NCI-H345 treated with DMSO at 0.1 percent for 48 hours (cell line): ENCODE measurements at regions not wholly inside any gene's neighbourhood (a gene's known extent, or its start where the extent isn't known, plus 50 kb on each side); places are given as distances from the start of the nearest gene placed in this dataset.

Experiments
- DNase-seq: peaks from one replicate; lab custom pipeline; 2025; ENCODE audit not compliant: unreplicated experiment; lab: John Stamatoyannopoulos, UW

DNA sequence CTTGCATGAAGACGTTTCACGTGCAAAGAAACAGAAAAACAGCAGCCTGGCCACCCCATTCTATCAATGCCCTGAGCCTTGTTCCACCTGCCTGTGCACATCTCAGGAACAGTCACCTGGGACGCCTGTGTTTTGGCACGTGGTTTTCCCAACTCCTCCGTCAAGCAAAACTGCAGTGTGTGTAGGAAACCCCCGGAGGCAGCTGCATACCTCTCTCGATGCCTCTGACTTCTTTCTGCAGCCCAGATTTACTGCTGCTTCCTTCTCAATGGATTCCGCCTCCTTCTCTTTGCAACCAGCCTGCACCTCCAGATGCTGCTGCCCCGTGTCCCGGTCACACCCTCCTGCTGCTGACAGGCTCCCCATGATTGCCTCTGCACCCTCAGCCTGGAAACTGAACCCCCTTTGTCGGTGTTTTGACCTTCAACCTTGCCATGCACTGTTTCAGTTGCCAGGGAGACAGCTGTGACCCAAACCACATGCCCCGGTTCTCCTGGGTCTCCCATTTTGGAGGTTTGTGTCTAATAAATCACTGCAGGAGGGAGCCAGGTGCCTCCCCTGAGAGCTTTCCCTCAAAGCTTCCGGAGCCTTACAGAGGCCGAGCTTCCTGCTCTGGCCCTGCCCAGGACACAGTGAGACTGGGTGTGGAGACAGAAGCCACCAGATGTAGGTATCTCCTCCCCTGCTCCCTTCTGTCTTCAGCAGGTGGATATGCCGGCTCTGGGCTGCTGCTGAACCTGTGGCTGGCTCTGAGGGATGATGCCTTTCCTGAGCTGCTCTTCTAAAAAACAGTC is 395.5 kb upstream of the IRX1 start:
- no peak for DNase-seq

DNA sequence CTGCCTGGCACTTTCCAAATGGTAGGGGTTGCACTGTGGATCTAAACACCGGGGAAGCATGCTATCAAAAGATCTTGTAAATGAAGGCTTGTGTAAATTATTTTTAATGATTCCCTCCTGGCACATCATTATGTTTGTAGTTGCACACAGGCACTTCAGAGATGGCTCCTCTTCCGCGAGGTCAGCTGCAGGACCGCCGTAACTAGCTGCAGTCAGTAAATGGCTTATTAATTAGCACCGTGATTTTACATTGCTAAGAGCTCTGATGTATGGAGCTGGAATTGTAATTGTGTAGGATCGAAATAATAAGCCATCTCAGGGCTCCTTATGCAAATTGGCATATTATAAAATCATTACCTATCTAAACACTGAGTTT is 397.6 kb upstream of the IRX1 start:
- DNase-seq: peak; percentile 8

DNA sequence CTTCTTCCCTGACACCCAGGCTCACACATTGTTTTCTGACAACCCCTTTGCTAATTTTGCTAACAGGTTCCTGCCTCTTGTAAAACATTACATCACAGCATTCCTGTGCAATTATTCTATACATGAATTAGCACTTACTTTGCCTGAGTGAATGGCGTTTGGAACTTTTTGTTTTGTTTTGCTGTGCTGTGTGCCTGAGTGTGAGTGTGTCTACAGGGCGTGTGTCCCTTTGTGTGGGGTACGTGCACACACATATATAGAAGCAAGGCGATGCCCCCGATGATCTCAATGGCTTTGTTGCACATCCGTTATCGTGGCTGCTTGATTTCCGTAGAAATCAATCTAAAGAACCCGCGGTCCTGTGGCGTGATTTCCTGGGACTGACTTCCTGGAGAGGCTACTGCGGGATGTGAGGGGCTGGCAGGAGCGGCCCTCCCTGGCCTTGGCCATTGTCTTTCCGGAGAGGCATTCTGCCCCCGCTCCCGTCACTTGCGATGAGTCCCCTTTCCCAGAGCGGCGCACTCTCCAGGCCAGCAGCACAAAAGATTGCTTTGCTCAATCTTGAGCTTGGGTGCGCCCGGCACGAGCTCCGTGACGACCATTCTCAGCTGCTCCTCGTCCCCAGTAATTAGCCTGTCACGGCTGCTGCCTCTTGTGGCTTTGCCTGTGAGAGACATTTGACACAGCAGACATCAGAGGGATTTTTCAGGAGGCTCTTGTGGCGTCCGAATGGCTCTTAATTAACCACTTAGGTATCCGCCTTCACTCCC is 398.1 kb upstream of the IRX1 start:
- DNase-seq: peak; percentile 17

DNA sequence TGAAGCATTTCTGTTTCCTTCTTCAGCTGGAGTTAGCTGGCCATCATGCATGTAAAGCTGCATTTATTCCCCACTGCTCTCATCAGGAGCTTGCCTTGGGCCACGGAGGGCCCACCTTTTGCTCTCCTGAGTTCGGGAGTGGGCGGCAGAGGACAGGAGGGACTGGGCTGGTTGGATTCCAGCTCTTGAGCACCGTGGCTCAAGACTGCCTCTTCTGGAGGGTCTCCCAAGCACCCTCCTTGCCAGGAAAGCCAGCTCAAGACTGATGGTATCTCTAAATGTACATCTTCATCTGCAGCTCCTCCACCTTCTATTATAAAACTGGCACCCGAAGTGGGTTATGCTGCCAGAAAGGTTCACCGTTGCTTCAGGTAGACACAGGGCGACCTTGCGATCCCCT is 399.6 kb upstream of the IRX1 start:
- DNase-seq: no peak

DNA sequence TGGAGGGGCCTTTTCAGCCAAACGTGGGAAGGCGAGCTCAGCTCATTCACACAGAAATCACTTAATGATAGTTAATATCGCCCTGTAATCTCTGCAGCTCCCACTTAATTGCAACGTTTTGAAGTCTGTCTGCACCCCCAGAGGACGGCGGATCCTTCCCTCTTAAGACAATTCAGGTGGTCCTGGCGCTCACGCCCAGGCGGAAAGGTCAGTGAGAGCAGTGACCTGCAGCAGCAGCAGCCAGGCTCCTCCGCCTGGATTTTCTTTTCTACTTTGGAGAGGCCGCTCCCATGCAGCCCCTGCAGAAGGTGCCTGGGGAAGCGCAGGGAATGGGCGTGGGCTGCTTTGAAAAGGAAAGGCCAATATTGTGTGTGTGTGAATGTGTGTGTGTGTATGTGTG is 400.9 kb upstream of the IRX1 start:
- no peak for DNase-seq

DNA sequence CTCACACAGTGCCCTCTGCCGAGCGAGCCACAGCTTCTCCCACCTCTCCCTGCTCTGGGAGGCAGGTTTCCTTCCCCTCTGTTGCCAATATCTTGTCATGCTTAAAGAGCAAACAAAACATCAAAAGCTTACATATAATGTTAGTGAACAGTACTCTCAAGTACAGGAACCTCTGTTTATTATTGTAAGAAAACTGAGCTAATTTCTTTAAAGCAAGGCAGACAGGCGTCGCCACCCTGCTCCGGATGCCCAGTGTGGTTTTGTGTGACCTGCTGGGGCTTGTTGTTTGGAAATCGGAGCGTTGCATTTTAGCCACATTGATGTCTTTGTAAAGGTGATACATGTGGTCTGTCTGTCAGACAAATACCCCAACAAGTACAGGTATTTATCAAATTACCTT is 401.4 kb upstream of the IRX1 start:
- no peak for DNase-seq

DNA sequence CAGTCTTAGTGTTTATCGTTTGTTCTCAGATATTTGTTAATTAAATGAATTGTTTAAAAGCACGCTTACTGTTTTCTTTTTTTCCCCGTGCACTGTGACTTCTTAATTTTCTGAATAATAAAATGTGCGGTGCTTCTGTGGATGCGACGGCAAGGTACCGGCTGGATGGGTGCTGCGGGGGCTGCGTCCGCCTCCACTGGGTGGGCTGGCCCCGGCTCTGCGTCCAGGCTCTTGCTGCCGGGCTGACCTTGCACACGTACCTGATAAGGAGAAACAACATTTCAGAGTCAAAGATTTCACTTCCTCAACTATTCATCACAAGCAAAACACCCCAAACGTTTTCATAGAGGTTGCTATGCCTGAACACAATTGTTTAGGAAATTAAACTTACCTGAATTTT is 404.0 kb upstream of the IRX1 start:
- DNase-seq: no peak

DNA sequence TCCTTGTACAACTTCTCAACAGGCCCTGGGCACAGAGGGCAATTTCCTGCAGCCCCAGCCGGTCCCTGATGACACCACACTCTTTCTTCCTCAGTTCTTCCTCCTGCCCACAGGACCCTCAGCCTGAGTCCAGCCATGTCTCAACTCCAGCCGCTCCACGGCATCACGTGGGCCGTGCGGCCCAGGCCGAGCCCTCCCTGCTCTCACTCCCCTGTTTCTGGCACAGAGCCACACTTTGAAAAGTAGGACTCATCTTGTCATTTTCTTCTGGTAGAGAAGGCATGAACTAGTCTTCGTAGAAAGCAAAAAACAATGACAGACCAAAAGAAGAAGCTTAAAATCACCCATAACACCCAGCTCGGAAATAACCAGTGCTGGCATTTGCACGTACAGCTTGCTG is 404.7 kb upstream of the IRX1 start:
- no peak for DNase-seq

DNA sequence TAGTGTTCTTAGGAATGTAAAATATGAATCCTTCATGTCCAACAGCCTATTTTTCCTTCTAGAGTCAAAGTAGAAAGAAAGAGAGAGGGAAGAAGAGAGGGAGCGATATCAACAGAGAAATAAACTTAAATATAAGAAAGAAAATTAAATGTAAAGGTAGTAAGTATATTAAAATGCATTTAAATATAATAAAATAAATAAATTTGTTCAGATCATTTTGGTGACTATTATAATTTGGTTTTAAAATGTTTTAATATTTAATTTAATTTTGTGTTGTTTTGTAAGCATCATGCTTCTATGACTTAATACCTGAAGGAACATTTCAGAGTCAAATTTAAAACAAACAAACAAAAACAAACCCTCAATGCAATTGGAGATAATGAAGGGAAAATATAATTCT is 405.2 kb upstream of the IRX1 start:
- DNase-seq: no peak

DNA sequence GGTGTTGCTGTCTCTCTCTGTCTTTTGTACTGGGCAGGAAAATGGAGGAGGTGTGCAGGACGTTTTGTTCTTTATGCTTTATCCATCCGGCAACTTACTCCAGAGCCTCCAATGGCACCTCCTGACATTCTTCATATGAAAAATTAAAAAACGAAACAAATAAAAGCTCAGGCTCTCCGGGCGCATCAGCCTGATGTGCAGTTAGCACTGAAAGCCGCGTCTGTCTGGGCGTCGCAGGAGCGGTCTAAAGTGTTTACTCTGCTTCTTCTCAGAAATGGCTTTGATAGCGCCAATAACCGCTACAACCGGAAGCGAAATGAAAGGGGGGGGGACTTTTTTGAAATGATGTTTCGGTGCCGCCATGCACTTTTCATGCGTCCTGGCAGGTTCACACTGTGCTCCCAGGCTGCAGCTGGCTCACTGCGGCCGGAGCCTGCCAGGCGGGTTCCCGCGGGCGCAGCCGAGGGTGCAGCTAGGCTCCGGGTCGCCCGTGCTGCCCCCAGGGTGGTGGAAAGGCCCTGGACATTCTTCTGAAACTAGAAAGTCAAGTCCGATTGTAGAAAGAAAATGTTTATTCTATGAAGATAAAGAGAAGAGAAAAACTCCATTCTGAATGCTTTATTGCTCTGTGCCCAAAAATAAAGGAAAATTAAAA is 407.7 kb upstream of the IRX1 start:
- DNase-seq: peak; percentile 35

DNA sequence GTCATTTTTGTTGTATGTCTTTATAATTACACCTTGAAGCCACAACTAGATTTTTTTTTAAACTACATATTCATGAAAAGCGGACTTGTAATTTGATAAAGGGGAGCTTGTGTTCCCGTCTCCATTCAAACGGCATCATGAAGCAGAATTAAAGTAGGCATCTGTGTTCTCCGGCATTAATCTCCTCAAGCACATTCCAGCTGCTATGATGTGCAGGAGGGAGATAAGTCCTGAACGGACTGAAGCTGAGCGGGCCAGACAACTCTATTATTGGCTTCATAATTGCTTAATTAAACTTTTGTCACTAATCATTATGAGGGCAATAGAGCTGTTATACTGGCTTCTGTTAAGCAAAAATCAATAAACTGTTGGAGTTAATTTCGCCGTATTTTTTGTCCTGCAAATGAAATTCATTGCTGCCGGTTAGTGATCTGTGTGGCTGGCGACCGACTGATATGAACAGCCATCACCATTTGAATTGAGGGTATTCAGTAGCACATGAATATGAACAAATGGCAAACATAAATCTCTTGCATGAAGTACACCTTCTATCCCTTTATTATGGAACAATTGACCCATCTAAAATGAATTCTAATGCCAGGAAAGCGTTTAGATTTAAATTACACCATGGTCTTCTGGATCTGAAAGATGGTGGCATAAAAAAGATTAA is 408.8 kb upstream of the IRX1 start:
- DNase-seq: no peak

DNA sequence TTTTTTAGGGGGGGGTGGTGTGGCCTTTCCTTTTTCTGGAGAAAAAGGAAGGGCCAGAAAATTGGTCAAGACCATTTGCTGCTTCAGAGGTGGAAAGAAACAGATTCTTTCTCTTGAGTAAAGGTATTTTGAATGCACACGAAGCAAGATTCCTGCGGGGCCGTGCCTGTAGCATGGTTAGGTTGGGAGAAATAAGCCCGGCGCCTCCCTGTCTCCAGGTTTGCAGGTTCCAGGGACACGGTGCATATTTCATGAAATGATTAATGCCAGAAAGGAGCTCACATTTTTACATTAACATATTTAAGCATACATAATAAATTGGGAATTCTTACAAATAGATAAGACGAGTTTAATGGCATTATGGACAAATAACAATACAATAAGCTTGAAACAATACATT is 409.5 kb upstream of the IRX1 start:
- no peak for DNase-seq

DNA sequence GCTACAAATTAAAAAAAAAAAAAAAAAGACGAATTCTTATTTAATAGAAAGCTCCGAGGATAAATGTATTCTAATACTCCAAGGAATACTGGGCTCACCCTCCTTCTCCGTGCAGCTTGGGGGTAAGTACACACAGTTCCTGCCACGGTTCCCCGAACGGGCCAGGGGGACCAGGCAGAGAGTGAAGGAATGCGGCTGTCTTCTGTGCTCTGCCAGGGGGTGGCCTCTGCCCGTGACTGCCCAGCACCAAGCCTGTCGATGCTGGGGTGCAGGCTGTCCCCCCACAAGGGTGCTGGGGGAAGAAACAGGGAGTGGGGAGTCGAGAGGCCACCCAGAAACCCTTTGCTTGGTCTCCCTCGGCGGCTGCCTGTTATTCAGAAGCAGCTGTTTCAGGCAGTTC is 410.1 kb upstream of the IRX1 start:
- DNase-seq: no peak

DNA sequence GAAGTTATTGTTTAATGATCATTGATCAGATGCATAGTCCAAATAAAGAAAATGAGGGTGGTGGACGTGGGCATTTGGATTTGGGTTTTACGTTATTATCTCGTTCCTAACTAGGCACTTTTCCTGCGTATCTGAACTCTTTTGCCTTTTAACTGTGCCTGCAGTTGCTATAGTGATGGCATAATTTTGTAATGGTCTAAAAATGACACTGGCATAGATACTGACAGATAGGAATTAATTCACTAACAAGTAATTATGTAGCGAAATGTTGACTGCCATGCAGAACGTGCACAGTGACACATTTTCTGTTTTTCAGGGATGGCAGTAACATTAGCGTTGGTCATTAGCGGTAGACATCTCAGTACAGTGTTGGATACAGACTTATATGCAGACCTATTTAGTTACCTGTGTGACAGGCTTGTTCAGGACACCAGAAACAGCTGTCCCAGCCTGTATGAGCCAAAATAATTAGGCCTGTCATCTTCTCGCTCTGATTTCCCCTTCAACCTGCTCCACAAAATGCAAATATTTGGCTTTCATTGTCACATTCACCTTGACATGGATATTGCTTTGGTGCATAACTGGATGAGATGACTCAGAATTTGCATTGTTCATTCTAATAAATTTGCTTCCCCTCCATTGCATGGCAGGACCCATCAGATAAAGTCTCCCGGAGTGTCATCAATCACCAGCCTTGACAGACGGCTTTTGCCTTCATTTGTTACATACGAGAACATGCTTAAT is 413.3 kb upstream of the IRX1 start:
- DNase-seq: no peak

DNA sequence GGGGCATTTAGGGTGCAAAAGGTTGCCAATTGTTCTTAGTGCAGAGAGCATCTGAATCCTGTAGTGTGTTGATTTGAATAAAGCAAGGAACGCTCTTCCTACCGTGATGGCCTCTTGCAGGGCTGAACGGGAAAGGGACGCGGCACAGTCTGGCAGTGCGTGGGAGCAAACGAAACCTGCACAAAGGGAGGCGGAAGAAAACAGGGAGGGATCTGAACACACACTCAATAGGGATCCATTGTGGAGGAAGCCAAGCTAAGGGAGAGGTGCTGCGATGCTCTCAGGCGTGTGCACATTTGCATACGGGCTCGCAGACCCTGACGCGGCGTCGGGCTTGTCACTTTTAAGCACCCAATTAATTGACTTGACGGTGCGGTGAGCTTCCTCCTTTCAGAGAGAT is 414.0 kb upstream of the IRX1 start:
- DNase-seq: no peak

DNA sequence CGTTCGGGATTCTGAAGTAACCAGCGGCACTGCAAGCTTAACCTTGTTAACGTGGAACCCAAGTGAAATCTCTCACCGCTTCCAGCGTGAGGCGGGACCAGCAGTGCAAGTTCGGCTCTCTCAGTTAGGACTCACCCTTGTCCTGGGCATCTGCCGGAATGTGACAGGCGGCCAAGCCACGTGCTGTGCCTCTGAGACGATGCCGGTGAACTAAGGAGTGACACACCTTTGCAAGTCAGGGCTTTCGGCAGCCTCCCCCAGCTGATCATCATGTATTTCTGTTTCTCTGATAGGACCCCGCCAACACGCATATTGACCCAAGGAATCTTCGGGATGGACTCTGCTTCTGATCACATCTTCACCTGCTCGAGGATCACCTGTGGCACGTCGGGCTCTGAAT is 415.0 kb upstream of the IRX1 start:
- no peak for DNase-seq

DNA sequence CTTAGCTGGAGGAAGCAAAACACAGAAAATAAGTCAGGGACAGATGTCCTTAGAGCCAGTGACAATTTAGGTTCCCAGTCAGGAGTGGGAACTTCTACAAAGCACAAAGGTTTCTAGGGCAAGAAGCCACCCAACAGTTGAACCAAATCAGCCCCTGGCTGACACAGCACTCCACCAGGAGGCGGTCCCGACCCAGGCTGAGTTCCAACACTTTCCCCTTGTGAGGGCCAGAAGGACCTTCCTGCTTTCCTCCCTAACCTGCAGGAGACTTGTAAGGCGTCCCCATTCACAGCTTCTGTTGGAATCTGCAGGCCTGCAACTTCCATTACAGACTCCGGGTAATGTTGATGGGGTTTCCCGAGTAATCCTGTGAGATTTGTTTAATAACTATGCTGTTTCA is 416.4 kb upstream of the IRX1 start:
- DNase-seq: no peak

DNA sequence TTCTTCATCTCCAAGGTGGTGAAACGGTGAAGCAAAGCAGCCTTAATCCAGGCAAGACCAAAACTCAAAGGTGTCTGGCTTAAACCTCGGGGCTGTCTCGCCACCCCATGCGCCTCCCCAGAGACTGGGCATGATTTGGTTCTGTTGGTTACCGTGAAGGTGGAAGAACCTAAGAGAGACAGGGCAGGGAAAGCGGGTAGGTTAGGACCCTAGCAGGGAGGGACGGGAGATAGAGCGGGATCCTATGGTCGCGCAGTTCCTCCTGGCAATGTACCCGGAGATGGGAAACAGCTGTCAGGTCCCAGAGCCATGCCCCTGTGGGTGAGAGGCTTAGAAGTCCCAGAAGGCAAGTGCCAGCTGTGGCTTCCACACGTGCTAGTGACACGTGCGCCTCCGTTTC is 418.3 kb upstream of the IRX1 start:
- DNase-seq: no peak

DNA sequence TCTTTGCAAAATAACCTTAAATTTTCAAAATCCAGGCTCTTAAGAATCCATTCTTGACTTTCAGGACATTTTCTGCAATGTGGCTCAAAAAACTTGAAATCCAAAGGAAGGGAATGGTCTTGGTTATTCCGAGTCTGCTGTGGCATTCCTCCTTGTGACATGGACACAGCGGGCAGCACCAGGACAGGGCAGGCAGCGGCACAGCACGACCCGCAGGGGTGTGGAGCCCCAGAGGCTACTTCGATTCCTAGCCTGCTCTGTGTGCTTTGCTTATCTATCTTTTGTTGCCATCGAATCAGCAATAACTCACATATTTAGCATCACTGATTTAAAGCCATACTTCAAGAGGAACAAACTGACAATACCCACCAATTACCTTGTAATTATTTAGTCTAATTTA is 420.2 kb upstream of the IRX1 start:
- no peak for DNase-seq

DNA sequence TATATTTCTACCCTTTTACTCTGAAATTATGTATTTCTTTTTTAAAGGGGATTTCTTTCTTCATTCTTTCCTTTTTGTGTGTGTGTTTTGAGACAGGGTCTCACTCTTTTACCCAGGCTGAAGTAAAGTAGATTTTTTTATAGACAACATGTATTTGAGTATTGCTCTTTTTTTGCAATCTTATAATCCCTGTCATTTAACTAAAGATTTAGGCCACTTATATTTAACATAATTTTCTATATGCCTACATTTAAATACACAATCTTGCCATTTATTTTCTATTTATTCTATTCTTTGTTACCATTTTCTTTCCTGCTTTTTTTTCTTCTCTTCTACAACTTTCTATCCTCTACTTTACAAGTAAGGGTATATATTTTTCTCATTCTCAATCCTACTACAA is 416.0 kb upstream of the IRX2 start:
- DNase-seq: no peak

DNA sequence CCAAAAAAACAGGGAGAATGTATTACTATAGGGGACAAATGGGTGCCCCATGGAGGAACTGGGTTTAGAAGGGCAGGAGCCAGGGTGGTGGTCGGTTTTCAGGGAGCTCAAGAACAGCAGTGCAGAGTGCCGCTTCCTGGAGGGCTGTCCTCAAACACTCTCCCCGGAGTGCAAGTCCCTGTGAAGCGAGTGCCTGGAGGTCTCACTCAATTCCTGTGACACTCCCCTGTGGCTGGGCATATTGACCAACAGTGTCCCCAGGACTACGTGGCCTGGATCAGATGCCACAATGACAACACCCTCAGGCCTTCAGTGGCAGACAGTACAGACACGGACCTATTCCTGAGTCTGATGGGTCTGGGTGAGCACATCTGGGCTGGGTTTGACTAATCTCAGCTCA is 412.1 kb upstream of the IRX2 start:
- DNase-seq: no peak
